ENCODE measurements at regions not wholly inside any gene's neighbourhood (a gene's known extent, or its start where the extent isn't known, plus 50 kb on each side); places are given as distances from the start of the nearest gene placed in this dataset.
"Not testable (repeated sequence)": the region's sequence is repeated elsewhere in the genome, so short reads cannot be mapped to it uniquely, and the experiment has no call there.

DNA sequence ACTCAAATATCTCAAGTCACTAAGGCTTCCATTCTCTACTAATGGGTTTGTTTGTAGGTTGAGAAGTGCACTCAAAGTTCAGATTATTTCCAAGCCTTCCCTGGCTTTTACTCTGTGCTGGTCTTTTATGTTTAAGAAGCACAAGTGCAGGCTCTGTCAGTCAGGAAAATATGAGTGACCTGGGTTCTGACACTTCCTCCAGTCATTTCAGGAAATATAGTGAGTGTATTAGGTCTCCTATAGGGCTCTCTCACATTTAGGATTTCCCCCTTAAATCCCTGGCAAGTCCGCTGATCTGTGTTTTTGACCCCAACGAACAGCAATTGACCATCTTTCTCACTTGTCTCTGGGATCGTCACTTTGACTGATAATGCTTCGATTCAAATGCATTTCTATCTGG, 210.2 kb downstream of the ARPP21 start:
- DNase-seq: no peak

DNA sequence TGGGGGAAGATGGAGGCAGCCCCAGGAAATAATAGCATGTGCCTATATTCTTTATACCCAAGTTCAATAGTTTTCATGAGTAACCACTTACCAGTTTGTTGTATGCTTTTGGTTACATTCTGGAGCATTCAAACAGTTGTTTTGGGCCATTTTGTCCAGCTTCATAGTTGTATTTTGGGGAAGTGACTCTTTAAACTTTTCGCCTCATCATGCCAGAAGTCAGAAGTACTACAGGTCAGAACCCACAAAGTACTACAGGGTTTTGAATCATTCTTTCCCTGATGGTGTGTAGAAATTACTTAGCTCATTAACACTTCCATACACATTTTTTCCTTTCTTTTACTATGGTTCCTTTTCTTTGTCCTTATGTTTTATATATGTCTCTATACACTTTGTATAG, 210.6 kb downstream of the ARPP21 start:
- DNase-seq: no peak

DNA sequence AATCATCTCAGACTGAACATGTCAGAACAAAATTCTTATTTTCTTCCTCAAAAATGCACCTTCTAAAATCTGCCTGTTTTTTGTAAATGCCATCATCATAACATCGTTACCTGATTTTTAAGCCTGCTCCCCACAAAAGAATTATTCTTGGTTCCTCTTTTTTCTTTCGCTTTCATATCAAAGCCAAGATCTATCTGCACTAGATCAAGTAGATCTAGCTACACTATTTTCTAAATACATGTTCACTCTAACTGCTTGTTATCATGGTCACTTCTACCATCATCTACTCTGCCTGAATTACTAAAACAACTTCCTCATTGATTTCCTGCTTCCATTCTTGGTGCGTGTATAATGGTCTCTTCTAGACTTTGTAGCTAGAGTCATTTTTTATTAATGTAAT, 217.7 kb downstream of the ARPP21 start:
- no peak for DNase-seq

DNA sequence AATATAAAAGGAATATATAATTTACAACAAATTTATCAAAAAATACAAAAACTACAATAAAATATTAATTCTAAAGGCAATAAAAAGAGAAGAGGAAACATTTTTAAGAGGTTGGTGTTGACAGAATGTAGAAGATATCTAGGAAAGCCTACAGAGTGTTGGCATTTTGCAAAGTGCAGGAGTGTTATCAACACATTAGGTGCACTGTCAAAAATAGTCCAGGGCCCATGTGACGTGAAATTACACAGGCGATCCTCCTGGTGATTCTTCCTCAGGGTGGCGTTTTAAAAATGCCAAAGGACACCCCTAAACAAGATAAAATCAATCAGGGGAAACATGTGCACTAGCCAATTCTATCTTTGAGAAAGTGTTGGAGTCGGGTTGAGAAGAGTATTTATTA, 222.7 kb downstream of the ARPP21 start:
- DNase-seq: no peak

DNA sequence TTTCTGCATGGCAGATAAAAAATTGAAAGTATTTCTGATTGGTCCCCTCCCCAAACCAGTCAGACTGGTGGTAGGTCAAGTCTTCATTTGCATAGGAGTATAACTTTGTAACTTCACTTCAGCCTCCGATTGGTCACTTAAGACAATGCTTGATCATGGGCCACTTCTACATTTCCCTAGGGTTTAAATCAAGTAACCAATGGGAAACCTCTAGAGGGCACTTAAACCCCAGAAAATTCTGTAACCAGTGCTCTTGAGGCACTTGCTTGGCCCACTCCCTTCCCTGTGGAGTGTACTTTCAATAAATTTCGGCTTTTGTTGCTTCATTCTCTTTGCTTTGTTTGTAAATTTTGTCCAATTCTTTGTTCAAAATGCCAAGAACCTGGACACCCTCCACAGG, 225.5 kb downstream of the ARPP21 start:
- DNase-seq: no peak

DNA sequence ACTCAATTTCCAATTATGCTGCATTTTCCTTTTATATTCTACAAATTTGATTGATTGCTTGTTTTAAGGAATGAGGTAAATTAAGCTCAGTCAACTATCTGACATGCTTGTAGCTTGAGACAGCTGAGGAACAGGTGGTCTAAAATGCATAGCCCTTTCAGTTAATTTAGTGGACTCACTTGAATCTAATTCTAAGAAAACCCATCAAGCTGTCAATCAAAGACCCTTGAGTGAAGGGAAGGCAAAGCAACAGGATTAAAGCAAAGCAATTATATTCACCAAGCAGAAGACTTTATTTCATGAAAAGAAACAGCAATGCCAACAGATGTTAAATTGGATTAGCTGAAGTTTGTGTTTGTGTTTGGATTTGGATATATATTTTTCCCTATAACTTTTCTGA, 228.5 kb downstream of the ARPP21 start:
- no peak for DNase-seq

DNA sequence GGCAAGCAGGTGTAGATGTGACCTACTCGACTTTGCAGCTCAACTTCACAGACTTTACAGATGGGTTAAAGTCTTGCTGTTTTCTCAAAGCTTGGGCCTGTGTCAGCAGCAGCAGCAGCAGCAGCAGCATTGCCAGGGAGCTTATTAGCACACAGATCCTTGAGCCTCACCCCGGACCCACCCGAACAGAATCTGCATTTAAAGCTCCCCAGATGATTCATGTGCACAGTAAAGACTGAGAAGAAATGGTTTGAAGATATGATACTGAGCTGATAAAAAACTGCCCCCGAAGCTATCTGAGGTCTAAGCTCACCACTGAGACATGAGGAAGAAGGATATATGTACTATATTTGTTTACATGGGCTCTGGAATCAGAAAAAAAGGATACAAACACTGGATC, 231.7 kb downstream of the ARPP21 start:
- no peak for DNase-seq

DNA sequence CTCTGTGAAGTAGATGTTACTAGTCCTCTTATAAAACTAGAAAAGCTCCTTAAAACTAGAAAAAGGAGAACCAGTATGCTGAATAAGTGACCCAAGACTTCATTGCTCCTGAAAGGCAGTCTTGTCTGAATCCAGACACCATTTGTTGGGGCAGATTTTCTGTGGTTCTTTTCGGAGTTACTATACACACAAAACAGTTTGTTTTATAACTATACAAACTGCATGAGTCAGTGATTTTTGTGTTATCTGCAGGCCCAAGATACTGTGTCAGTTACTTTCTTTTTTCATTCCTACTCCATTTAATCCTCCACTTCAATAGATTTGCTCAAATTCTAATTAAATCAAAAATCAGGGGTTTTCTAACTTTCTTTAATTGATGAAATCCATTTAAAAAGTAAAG, 244.6 kb downstream of the ARPP21 start:
- DNase-seq: no peak

DNA sequence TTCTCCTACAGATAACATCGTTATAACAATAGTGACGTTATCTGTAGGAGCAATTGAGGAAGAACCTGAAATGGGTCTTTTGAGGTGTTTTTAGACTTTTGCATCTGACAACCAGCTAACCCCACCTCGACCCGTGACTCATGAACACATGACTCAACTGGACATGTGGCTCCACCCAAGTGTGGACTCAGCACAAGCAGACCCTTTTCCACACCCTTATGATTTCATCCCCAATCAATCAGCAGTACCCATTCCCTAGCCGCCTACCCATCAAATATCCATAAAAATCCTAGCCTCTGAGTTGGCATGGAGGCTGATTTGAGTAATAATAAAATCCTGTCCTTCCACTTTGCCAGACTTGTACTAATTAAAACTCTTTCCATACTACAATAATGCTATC, 255.4 kb downstream of the ARPP21 start:
- DNase-seq: no peak

DNA sequence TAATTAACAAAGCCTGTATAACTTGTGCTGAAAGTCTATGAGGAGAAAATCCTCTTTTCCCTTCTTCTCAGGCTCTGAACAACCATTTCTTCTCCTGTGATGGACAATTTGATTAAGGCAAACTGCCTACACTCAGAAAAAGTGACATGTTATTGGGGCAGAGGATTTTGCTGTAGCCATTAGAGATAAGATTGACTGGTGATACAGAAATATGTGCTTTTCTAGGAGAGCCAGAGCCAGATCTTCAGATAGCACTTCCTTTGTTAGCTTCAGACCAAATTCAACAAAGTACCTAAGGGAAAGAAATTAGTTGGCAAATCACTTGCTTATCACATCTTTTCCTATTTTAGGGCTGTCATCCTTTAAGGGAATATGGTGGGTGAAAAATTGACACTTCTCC, 259.9 kb downstream of the ARPP21 start:
- no peak for DNase-seq

DNA sequence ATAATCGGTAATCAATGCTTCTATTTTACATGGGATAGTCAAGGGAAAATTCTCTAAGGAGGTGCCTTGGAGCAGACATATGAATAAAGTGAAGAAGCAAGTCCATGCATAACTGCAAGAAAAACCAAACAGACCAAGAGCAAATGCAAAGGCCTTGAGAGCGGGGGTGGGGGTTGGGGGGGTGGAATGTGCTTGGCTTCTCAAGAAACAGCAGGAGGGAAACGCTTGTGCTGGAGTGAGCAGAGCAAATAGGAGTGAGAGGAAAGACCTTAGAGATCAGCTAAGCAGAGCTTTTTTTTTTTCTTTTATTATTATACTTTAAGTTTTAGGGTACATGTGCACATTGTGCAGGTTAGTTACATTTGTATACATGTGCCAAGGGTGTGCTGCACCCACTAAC, 260.8 kb downstream of the ARPP21 start:
- no peak for DNase-seq

DNA sequence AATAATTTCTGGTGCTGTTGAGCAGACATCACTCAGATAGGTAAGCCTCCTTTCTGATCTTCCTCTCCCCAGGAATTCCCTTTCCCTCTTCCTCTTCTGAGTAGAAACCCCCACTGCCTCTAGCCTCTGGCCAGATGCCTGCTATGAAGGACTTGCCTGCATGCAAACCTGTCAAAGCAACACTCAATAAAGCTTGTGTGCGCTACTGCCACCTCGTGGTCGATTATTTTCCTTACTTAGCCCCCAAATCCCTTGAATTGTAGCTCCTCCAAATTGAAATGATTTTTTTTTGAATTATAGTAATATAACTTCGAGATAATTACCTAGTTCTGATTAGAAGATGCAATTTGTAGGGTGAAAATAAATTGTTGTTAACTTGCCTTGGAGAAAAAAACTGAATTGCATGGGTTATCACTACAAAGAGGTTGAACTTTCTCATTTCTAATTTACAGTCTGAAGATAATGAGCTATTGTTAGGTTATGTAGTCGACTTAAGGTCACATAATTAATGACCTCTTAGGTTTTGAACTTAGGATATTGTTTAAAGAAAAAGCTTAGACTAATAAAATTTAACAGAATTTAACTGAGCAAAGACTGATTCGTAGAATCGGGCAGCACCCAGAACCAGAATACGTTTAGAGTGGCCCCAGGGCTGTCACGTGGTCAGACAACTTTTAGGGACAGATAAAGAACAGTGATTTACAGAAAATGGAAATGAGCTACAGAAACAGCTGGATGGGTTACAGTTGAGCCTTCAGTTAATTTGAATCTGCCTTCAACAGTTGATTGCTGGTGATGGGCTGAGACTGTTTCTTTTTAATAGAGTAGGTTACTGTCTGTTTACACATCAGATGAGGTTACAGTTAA, 269.3 kb downstream of the ARPP21 start:
- peak; percentile 22 for DNase-seq

DNA sequence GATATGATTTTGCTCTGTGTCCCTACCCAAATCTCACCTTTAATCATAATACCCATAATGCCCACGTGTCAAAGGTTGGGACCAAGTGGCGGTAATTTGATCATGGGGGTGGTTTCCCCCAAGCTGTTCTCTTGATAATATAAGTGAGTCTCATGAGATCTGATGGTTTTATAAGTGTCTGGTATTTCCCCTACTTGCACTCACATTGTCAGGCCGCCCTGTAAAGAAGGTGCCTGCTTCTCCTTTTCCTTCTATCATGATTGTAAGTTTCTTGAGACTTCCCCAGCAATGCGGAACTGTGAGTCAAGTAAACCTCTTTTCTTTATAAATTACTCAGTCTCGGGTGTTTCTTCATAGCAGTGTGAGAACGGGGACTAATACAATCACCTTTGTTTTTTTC, 279.8 kb downstream of the ARPP21 start:
- no peak for DNase-seq

DNA sequence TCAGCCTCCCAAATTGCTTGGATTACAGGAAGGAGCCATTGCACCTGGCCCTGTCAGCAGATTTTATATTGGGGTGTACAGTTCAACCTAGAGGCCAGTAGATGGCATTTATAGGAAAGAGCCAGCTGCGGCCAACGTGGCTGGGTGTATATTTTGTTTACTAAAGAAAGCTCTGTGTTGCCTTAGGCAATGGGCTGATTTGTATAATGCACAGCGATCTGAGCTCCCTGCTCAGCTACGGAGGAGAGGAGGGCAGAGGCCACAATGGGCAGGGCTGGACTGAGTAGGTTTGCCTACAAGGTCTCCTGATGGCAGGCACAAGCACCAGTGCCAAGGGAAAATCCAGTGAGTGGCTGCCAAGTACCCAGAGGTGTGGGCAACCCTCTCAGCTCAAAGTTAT, 282.4 kb downstream of the ARPP21 start:
- no peak for DNase-seq

DNA sequence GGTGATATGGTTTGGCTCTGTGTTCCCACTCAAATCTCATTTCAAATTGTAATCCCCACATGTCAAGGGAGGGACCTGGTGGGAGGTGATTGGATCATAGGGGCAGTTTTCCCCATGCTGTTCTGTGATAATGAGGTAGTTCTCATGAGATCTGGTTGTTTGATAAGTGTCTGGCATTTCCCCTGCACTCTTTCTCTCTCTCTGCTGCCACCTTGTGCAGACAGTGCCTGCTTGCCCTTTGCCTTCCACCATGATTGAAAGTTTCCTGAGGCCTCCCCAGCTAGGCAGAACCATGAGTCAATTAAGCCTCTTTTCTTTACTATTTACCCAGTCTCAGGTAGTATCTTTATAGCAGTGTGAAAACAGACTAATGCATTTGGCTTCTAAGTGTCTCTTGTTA, 284.7 kb downstream of the ARPP21 start:
- not testable (repeated sequence) for DNase-seq

DNA sequence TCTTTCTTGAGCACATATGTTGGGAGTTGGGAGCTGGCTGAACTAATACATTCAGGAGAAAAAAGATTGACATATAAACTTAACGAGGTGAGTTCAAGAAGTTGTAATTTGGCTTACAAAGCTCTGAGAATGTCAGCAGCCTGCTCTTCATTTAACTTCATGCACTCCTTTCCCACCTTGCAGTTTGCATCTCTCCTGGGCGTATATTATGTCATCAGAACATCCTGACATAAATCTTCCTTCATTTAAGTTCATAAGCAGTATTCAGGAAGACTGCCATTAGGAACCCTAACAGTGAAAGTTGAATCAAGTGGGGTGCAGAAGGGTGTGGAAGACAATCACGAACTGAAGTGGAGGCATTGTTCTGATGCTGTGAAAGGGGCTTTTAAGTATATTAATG, 288.1 kb downstream of the ARPP21 start:
- DNase-seq: no peak

DNA sequence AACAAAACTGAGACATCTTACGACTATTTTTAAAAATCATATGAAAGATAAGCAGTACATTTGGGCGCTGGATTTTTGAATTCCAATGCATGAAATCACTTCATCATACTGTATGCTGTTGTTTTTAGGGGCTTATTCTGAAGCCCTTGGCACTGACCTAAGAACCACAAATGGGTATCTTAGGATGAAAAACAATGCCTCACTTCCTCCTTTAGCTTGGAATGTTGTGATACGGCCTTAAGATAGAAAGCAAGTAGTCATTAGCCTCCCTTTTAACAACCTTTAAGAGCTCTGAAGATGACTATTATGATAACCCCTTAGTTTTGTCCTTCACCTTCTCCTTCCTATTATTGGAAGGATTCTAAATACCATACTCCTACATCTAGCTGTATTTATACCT, 289.8 kb downstream of the ARPP21 start:
- DNase-seq: no peak

DNA sequence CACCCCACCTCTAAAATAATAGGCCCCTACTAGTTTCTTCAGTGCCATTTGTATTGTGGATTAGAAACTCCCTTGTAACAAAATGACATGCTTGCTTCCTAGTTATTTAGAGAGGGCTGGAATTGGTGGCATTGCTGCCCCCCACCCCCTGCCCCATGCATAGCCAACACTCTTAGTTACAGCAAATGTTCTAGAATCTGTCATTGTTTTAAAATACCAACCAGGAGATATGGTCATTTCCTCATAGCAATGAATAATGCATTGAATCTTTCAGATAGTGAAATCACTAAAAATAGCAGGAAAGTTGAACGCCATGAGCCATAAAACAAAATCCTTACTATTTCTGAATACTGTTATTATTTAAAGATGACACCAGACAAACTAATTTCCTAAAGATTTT, 292.5 kb downstream of the ARPP21 start:
- DNase-seq: no peak

DNA sequence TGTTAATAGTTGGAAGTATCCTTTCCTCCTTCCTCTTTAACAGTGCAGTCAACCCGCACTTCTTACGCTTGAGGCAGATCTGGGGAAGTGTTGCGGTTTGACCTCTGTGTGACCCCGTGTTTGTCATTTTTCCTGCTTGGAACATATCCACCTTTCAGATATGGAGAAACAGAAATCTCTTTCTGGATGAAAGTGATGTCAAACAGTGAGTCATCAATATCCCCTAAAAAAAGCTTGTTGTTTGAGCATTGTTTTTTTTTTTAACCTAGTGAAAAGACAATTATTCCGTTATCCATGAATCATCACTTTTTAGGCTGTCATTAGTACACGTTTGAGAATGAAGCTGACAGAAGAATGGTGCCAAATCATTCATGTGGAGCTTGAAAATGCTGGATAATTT, 293.7 kb downstream of the ARPP21 start:
- no peak for DNase-seq

DNA sequence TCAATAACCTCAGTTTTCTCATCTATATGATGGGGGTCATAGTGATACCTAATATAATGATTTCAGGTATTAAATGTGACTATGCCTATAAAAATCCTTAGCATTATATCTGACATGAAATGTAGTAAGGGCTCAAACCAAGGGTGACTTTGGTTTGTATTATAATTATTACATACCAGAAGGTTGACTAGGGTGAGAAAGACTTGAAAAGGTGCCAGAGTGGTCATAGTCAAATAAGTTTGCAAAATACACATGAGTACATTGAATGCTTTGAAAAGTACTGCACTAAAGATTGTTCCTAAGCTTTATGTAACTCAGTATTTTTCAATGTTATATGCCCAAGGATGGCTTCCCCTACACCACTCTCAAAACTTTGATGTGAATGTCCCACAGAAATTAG, 297.2 kb downstream of the ARPP21 start:
- no peak for DNase-seq

DNA sequence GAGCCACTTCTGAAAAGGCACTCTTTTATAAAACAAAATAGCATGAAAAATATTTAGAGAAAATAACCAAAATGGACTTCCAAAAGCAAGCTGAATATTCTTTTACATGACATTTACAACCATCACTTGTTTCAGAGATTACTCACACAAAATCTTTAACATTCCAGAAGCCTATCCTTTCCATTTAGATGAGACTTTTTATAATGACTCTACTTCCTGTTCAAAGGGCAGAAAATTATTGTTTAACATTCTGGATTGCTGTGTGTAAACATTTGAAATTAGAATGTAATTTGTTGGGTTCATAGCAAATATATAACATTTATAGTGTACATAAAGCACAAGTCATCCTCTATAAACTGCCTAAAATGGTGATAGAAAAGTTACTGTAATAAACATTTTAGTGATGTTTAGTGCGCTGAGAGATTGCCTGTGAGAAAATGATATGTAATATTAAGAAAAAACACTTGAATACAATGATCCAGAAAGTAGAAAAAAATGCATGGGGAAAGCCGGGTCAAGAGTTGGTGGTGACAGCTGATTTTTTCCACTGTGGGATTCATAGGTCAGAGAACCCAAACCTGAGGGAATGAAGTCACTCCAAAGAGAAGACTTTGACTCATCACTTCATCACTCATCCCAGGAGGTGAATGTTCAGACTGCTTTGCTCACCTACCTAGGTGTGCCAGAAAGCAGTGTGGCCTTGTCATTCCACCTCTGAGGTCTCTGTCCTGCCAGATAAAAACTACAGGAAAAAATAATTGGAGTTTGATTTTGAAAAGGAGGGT, 305.8 kb downstream of the ARPP21 start:
- DNase-seq: no peak

DNA sequence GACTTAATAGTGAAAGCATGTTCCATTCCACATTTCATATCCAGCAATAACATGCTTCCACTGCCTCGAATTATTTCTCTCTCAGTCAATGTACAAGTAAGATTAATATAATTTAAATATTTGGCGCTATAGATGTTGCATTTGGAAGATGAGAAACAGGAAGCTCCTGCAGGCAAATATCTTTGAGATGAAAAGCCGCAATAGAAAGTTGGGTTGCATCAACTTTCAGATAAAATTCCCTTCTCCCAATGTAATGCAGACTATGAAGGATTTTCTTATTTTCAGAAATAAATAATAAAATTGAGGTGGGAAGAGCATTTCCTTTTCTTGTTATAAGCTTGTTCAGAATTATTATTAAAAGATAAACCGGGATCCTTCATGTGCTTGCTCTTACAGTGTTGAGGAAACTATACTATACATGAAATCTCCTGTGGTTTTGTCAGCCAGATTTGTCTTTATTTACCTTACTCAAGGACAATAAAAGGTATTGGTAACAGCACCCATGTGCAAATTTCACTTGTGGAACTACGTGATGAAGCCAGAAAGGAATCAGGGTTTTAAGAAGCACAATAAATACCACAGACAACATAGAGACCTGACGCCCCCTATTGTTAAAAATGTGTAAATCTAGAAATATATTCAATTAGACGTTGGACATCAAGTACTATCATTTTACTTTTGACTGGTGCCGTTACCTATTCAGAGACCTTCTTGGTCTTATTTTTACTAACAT, 307.0 kb downstream of the ARPP21 start:
- DNase-seq: no peak

DNA sequence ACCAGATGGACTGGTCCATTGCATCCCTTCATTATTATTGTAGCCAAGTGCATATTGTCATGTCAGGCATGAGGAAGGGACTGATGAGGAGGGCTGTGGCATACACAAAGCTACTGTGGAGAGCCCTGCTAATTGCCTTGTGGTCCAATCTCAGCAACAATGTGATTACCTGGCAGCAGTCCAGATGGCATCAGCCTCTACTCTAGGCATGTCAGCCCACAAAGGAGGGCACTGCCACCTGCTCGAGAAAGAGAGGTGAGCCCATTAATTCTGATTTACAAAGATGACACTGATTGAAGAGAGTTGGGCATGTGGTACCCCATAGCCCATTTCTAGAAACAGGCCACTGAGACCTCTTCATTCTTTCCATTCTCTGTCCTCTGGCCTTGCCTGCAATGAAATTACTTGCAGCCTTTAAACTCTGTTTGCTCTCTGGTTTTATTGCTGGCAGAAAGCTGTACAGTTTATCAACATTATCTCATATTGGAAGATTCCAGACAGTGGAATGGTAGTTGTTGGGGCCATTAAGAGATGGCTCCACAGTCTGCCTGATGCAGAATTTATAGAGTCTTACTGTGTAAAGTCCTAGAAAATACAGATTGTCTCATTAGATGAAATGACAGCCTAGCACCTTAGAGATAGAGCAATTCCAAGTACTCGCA, 307.7 kb downstream of the ARPP21 start:
- DNase-seq: no peak
